ENCODE measurements at regions not wholly inside any gene's neighbourhood (a gene's known extent, or its start where the extent isn't known, plus 50 kb on each side); places are given as distances from the start of the nearest gene placed in this dataset.

DNA sequence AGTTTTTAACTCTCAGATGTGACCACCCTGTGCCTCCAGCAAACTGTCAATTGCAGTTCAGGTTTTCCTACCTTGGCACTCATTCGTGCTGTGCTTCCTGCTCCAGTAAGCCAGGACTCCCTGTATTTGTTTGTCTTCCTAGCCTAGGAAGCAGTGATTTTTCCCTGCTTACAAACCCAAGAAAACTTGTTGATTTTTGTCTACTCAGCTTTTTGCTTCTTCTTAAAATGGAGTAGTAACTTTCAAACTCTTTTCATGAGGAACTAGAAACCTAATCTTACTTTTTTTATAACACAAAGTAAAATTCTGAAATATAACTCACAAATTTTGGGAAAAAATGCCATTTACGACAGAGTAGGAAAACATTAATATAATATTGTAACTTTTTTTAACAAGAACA lies 150.6 kb upstream of the TMEFF2 start:
- TF ChIP-seq, protein P1, sequence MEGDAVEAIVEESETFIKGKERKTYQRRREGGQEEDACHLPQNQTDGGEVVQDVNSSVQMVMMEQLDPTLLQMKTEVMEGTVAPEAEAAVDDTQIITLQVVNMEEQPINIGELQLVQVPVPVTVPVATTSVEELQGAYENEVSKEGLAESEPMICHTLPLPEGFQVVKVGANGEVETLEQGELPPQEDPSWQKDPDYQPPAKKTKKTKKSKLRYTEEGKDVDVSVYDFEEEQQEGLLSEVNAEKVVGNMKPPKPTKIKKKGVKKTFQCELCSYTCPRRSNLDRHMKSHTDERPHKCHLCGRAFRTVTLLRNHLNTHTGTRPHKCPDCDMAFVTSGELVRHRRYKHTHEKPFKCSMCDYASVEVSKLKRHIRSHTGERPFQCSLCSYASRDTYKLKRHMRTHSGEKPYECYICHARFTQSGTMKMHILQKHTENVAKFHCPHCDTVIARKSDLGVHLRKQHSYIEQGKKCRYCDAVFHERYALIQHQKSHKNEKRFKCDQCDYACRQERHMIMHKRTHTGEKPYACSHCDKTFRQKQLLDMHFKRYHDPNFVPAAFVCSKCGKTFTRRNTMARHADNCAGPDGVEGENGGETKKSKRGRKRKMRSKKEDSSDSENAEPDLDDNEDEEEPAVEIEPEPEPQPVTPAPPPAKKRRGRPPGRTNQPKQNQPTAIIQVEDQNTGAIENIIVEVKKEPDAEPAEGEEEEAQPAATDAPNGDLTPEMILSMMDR (IDR thresholded peaks at IDR 0.05), result no peak
- TF ChIP-seq POLR2AphosphoS5 (IDR thresholded peaks at IDR 0.05), result no peak

Measured in breast epithelium (tissue), 3 donors.